Astrocyte (in vitro differentiated cells and primary cell): ENCODE measurements at regions not wholly inside any gene's neighbourhood (a gene's known extent, or its start where the extent isn't known, plus 50 kb on each side); places are given as distances from the start of the nearest gene placed in this dataset.

Experiments
- EZH2 ChIP-seq: IDR thresholded peaks from 2 replicates; pipeline ENCODE4 v1.6.1; 2012; ENCODE audit warnings: mild to moderate bottlenecking, low read length, inconsistent platforms; ENCODE audit not compliant: insufficient read depth
- TF ChIP-seq, protein P1 (sequence below): IDR thresholded peaks from 2 replicates; pipeline ENCODE4 v1.5.1; 2011; ENCODE audit warnings: low read depth, mild to moderate bottlenecking, inconsistent platforms, low read length, moderate library complexity; ENCODE audit not compliant: insufficient read depth

DNA sequence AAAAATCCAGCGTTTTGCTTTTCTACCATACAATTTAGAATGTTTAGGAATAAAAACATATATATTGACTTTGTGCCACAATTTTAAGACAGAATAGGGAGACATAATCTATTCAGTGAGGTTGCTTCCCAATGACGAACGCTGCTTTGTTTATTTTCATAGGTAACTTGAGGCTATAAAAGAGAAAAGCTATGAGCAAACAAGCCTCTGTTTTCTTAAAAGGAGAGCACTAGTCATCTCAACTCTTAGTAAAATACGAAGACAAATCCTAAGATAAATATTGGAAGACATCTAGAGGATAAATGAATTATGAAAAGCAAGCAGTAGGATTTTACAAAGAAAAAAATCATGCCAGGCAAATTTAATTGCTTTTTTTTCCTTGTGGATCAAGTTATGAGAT lies 363.6 kb downstream of the ANXA1 start:
- no peak for TF ChIP-seq EZH2
- TF ChIP-seq, protein P1, sequence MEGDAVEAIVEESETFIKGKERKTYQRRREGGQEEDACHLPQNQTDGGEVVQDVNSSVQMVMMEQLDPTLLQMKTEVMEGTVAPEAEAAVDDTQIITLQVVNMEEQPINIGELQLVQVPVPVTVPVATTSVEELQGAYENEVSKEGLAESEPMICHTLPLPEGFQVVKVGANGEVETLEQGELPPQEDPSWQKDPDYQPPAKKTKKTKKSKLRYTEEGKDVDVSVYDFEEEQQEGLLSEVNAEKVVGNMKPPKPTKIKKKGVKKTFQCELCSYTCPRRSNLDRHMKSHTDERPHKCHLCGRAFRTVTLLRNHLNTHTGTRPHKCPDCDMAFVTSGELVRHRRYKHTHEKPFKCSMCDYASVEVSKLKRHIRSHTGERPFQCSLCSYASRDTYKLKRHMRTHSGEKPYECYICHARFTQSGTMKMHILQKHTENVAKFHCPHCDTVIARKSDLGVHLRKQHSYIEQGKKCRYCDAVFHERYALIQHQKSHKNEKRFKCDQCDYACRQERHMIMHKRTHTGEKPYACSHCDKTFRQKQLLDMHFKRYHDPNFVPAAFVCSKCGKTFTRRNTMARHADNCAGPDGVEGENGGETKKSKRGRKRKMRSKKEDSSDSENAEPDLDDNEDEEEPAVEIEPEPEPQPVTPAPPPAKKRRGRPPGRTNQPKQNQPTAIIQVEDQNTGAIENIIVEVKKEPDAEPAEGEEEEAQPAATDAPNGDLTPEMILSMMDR = no peak
